Astrocyte of the cerebellum (primary cell): ENCODE measurements at regions not wholly inside any gene's neighbourhood (a gene's known extent, or its start where the extent isn't known, plus 50 kb on each side); places are given as distances from the start of the nearest gene placed in this dataset.

Source experiments
- DNase-seq: peaks from one replicate; pipeline ENCODE4 v3.0.0-alpha.2; 2011; ENCODE audit warnings: low read depth
- H3K4me3 ChIP-seq: 2 replicates; pipeline ENCODE4 v1.5.1; 2011; ENCODE audit warnings: mild to moderate bottlenecking, low read depth, low read length, moderate library complexity
- in situ Hi-C: cut with HindIII; loops from 2 replicates; pipeline ENCODE4 v1.10.0; 2017; ENCODE audit warnings: low sequenced_read_pairs
- TF ChIP-seq, protein P1 (sequence below): IDR thresholded peaks from 2 replicates; pipeline ENCODE4 v1.5.1; 2012; ENCODE audit warnings: low read length, low read depth, moderate library complexity, mild to moderate bottlenecking; ENCODE audit errors: missing control alignments

DNA sequence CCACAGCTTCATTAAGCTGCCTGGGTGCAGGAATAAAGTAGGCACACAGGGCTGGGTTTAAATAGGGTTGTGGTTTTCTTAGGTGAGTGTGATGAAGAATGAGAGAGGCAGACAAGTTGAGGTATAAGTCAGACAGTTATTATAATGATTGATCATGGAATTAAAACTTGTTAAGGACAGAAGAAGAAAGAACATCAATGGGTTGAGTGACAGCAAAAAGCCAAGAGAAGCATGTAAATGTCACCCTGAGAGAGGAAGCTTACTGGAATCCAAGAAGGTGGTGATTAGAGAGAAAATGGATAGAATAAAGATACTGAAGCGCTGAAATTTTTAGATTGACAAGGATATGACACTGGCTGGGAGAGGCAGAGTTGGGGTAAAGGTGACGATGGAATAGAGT lies 325.2 kb upstream of the SLITRK1 start:
- H3K4me3 ChIP-seq: no peak overlapping the region
- DNase-seq: no peak
- TF ChIP-seq, protein P1, sequence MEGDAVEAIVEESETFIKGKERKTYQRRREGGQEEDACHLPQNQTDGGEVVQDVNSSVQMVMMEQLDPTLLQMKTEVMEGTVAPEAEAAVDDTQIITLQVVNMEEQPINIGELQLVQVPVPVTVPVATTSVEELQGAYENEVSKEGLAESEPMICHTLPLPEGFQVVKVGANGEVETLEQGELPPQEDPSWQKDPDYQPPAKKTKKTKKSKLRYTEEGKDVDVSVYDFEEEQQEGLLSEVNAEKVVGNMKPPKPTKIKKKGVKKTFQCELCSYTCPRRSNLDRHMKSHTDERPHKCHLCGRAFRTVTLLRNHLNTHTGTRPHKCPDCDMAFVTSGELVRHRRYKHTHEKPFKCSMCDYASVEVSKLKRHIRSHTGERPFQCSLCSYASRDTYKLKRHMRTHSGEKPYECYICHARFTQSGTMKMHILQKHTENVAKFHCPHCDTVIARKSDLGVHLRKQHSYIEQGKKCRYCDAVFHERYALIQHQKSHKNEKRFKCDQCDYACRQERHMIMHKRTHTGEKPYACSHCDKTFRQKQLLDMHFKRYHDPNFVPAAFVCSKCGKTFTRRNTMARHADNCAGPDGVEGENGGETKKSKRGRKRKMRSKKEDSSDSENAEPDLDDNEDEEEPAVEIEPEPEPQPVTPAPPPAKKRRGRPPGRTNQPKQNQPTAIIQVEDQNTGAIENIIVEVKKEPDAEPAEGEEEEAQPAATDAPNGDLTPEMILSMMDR: no peak
- in situ Hi-C loops: no loop called here

- in situ Hi-C loops: no loop called here
- H3K4me3 ChIP-seq: no peak overlapping the region
- TF ChIP-seq, protein P1: no peak
- DNase-seq: no peak
Measured at GRCh38 chr13:84200971-84201370, 318.7 kb upstream of the SLITRK1 start.

DNA sequence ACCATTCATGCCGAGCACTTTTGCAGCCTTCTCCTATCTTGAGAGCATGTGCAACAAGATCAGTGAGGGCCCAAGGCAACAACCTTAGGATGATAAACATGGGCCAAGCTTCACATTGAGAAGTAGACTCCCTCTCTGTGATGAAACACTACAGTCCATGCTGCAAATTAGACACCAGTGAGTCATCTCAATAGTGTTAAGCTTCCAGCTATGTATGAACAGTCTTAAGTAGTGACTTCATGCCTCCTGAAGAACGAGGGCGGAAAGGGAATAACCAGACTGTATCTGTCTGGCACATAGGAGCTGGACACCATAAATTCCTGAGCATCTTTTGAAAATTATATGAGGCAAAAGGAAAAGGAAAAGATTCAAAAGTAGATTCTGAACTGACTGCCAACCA lies 309.9 kb upstream of the SLITRK1 start:
- in situ Hi-C loops: no loop called here
- H3K4me3 ChIP-seq: no peak overlapping the region
- TF ChIP-seq, protein P1: no peak
- DNase-seq: peak; percentile 43

DNA sequence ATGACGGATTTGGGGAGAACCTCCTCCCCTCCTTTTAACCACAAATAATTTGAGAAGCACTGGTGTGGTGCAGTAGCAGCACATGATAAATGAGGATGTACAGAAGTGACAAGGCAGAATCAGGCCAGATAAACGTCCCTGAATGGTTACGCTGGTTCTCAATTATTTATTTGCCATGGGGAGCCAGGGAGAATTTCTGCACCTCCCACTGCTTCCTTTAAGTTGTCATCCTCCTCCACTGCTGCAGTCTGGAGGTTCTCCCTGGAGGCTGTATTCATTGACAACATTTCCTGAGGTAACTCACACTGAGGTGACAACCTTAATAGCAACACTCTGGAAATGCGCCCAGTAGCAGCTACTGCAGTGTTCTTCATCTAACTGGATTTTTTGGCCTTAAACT lies 308.9 kb upstream of the SLITRK1 start:
- in situ Hi-C loops: no loop called here
- TF ChIP-seq, protein P1: no peak
- H3K4me3 ChIP-seq: no peak overlapping the region
- no peak for DNase-seq

DNA sequence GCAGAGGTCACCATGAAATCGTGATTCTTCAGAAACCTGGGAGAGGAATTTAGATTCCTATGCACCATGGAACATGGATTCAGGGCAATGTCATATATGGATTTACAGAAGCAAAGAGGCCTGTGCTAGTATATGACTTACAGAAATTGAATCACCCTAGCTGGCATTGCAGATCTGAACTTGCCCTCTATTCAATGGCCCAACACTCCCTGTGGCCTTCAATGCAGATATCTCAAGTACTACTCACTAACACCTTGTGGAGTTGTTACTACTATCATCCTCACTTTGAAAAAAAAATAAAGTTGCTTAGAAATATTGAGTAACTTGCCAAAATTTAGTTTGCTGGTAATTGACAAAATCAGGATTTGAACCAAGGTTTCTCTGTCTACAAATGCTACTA lies 305.4 kb upstream of the SLITRK1 start:
- in situ Hi-C loops: no loop called here
- TF ChIP-seq, protein P1: no peak
- no peak for DNase-seq
- no peak overlapping the region for H3K4me3 ChIP-seq

DNA sequence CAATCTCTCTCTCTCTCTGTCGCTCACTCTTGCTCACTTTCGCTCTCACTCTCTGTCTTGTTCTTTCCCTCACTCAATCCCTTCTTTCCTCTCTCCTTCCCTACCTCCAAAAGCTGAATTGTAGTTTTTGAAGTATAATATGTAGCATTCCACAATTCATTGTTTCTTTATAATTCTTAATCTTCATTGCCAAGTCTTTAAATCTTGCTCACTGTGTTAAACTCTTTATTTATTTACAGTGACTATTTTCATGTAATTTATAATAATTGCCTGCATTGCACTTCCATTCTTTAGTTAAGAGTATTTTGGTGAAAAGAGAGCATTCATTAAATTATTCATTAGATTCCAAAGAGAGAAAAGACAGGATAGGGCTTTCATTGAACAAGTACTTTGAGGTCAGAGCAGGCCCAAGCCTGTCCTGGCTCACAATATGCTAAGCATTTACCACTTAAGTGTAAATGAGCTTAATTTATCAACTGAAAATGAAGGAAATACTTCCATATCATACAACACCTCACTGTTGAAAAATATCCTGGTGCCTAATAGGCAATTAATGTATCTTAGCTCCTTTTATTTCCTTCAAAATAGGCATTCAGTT lies 257.4 kb upstream of the SLITRK1 start:
- in situ Hi-C loops: no loop called here

More for the DNA sequence above, 257.4 kb upstream of the SLITRK1 start:
- DNase-seq: no peak
- no peak overlapping the region for H3K4me3 ChIP-seq
- TF ChIP-seq, protein P1: no peak
